CD4-positive, alpha-beta T cell (primary cell): ENCODE measurements at regions not wholly inside any gene's neighbourhood (a gene's known extent, or its start where the extent isn't known, plus 50 kb on each side); places are given as distances from the start of the nearest gene placed in this dataset.

ENCODE experiments used
- ATAC-seq: fragments of 200-7000 bp; cut with Tn5 transposase; one replicate; pipeline ENCODE4 v1.10.0; 2022; ENCODE audit warnings: mild to moderate bottlenecking; ENCODE audit not compliant: poor library complexity
- CTCF ChIA-PET: fragments of 350-600 bp; sonication (Branson Sonifier 250); formaldehyde crosslinking; loops from one replicate; lab custom pipeline; 2021; ENCODE audit warnings: antibody characterized with exemption, inconsistent platforms; lab: Charles Lee
- POLR2A ChIA-PET: fragments of 350-600 bp; sonication (Branson Sonifier 250); formaldehyde crosslinking; loops from one replicate; lab custom pipeline; 2021; ENCODE audit warnings: antibody characterized with exemption, inconsistent platforms; lab: Charles Lee
- DNase-seq, 14 experiments: peaks; one replicate each; pipeline ENCODE4 v3.0.0-alpha.2; 2013 to 2020; ENCODE audit warnings: mixed read lengths in 2 of 14
- H3K27ac ChIP-seq, 2 donors: one replicate each; pipeline versions ENCODE4 v1.5.1 to v1.7.0; 2013; ENCODE audit warnings: low read length in 2 of 2, low read depth in 1 of 2, mild to moderate bottlenecking in 1 of 2
- H3K27me3 ChIP-seq, 2 experiments: 1 replicate in 1 of 2; 2 replicates in 1 of 2; pipeline versions ENCODE4 v1.6.1 to v1.7.0; 2013; ENCODE audit warnings: low read length in 2 of 2, control low read depth in 1 of 2, mild to moderate bottlenecking in 1 of 2, moderate library complexity in 1 of 2; ENCODE audit not compliant: insufficient read depth in 2 of 2, control insufficient read depth in 1 of 2
- H3K36me3 ChIP-seq: one replicate; pipeline ENCODE4 v1.6.1; 2013; ENCODE audit warnings: low read length, control low read depth; ENCODE audit not compliant: insufficient read depth
- H3K4me1 ChIP-seq: one replicate; pipeline ENCODE4 v1.6.1; 2013; ENCODE audit warnings: low read length, control low read depth; ENCODE audit not compliant: insufficient read depth
- H3K4me3 ChIP-seq: one replicate; pipeline ENCODE4 v1.5.1; 2013; ENCODE audit warnings: mild to moderate bottlenecking, low read length, moderate library complexity
- H3K9me3 ChIP-seq, 2 experiments: 1 replicate in 1 of 2; 2 replicates in 1 of 2; pipeline versions ENCODE4 v1.6.1 to v1.7.0; 2013; ENCODE audit warnings: low read length in 2 of 2, mild to moderate bottlenecking in 2 of 2, control low read depth in 1 of 2, moderate library complexity in 1 of 2; ENCODE audit not compliant: control insufficient read depth in 1 of 2, insufficient read depth in 1 of 2
- H3K27ac Mint-ChIP-seq: one replicate; pipeline ENCODE4 v1.8.0; 2020; ENCODE audit warnings: mixed read lengths
- H3K27me3 Mint-ChIP-seq: one replicate; pipeline ENCODE4 v1.8.0; 2021; ENCODE audit warnings: mixed read lengths
- H3K36me3 Mint-ChIP-seq: one replicate; pipeline ENCODE4 v1.8.0; 2021; ENCODE audit warnings: low read depth, mixed read lengths
- H3K4me1 Mint-ChIP-seq: one replicate; pipeline ENCODE4 v1.8.0; 2021; ENCODE audit warnings: low read depth, mixed read lengths
- H3K4me3 Mint-ChIP-seq: one replicate; pipeline ENCODE4 v1.8.0; 2020; ENCODE audit warnings: mild to moderate bottlenecking, mixed read lengths
- H3K9me3 Mint-ChIP-seq: one replicate; pipeline ENCODE4 v1.8.0; 2020; ENCODE audit warnings: mixed read lengths
- CTCF ChIP-seq: fragments of 200-600 bp; IDR thresholded peaks from one replicate; pipeline ENCODE4 v1.8.0; 2022; ENCODE audit warnings: antibody characterized with exemption, mild to moderate bottlenecking
- intact Hi-C, 2 experiments: fragments of 100-400 bp; cut with DNase I in 1 of 2; cut with micrococcal nuclease in 1 of 2; formaldehyde crosslinking; loops; one replicate each; pipeline versions ENCODE4 v1.15.1 to v1.9.0; 2023 to 2025; cut with DNase I, micrococcal nuclease

GRCh38 chr5:116655431-116655830, 80.8 kb upstream of the SEMA6A start:
- TF ChIP-seq CTCF = no peak
- no peak overlapping the region for H3K27ac ChIP-seq
- Mint-ChIP-seq H3K36me3 (no peaks in the 10 kb centered on the region), H3K4me1 (no peaks in the 10 kb centered on the region), H3K27me3 (peaks cover 14% of the 10 kb centered on the region), H3K9me3 (no peaks in the 10 kb centered on the region), H3K4me3 (no peak overlapping the region), H3K27ac (no peak overlapping the region)
- ATAC-seq (no peak), DNase-seq (no peak)
- no peaks in the 10 kb centered on the region for H3K27me3 ChIP-seq
- POLR2A ChIA-PET = no interaction called here
- intact Hi-C loops = no loop called here
- no peak overlapping the region for H3K4me3 ChIP-seq
- no peaks in the 10 kb centered on the region for H3K36me3 ChIP-seq
- CTCF ChIA-PET = no interaction called here
- H3K9me3 ChIP-seq = peaks cover 0 to under 1% of the 10 kb centered on the region in 2 experiments
- no peaks in the 10 kb centered on the region for H3K4me1 ChIP-seq

- ATAC-seq = no peak
- DNase-seq = no peak
- no peaks in the 10 kb centered on the region for H3K36me3 ChIP-seq
- ChIA-PET POLR2A (no interaction called here), CTCF (no interaction called here)
- TF ChIP-seq CTCF = no peak
- H3K4me3 ChIP-seq = no peak overlapping the region
- Mint-ChIP-seq H3K27ac (no peak overlapping the region), H3K9me3 (no peaks in the 10 kb centered on the region), H3K4me3 (no peak overlapping the region), H3K36me3 (no peaks in the 10 kb centered on the region), H3K27me3 (peaks cover 14% of the 10 kb centered on the region), H3K4me1 (no peaks in the 10 kb centered on the region)
- H3K27me3 ChIP-seq = no peaks in the 10 kb centered on the region
- H3K9me3 ChIP-seq = no peaks in the 10 kb centered on the region
- H3K4me1 ChIP-seq = no peaks in the 10 kb centered on the region
- no peak overlapping the region for H3K27ac ChIP-seq
- intact Hi-C loops = no loop called here
Observed at GRCh38 chr5:116654925-116655324, 80.3 kb upstream of the SEMA6A start.

- CTCF ChIA-PET = no interaction called here
- Mint-ChIP-seq H3K27ac (no peak overlapping the region), H3K4me1 (no peaks in the 10 kb centered on the region), H3K9me3 (no peaks in the 10 kb centered on the region), H3K36me3 (no peaks in the 10 kb centered on the region), H3K4me3 (no peak overlapping the region), H3K27me3 (peaks cover 10% of the 10 kb centered on the region)
- intact Hi-C loops = no loop called here
- no peak for TF ChIP-seq CTCF
- no peak for ATAC-seq
- POLR2A ChIA-PET = no interaction called here
- no peak overlapping the region for H3K4me3 ChIP-seq
- H3K27me3 ChIP-seq = no peaks in the 10 kb centered on the region
- H3K9me3 ChIP-seq = no peaks in the 10 kb centered on the region
- no peak for DNase-seq
- H3K4me1 ChIP-seq = no peaks in the 10 kb centered on the region
- H3K27ac ChIP-seq = no peak overlapping the region
- no peaks in the 10 kb centered on the region for H3K36me3 ChIP-seq
Observed at GRCh38 chr5:116652903-116653302, 78.3 kb upstream of the SEMA6A start.
